Lower lobe of right lung (tissue), 2 donors: ENCODE measurements at regions not wholly inside any gene's neighbourhood (a gene's known extent, or its start where the extent isn't known, plus 50 kb on each side); places are given as distances from the start of the nearest gene placed in this dataset.

ENCODE experiments used
- ATAC-seq, 2 donors: fragments of 200-7000 bp; cut with Tn5 transposase; one replicate each; pipeline ENCODE4 v1.9.1; 2020 to 2022; ENCODE audit warnings: mild to moderate bottlenecking in 2 of 2, moderate library complexity in 2 of 2
- DNase-seq: peaks from one replicate; pipeline ENCODE4 v3.0.0-alpha.2; 2020
- H3K27ac ChIP-seq: fragments of 200-600 bp; one replicate; pipeline ENCODE4 v1.8.0; 2022
- H3K27me3 ChIP-seq: fragments of 200-600 bp; one replicate; pipeline ENCODE4 v1.8.0; 2022; ENCODE audit warnings: low read depth
- H3K36me3 ChIP-seq: fragments of 200-600 bp; one replicate; pipeline ENCODE4 v1.8.0; 2022; ENCODE audit warnings: mild to moderate bottlenecking
- H3K4me1 ChIP-seq: fragments of 200-600 bp; one replicate; pipeline ENCODE4 v1.8.0; 2022
- H3K4me3 ChIP-seq: fragments of 200-600 bp; one replicate; pipeline ENCODE4 v1.8.0; 2022; ENCODE audit warnings: mild to moderate bottlenecking
- H3K9me3 ChIP-seq: fragments of 200-600 bp; one replicate; pipeline ENCODE4 v1.8.0; 2022
- intact Hi-C: fragments of 100-400 bp; cut with DNase I; formaldehyde crosslinking; loops from one replicate; pipeline ENCODE4 v1.11.0; 2022
- TF ChIP-seq, protein P1 (sequence below): fragments of 200-600 bp; IDR thresholded peaks from one replicate; pipeline ENCODE4 v1.8.0; 2022; ENCODE audit warnings: antibody characterized with exemption, mild to moderate bottlenecking
- donor health status: DM: no; HTN: yes; CAD: no; lungs with severe emphysema.

DNA sequence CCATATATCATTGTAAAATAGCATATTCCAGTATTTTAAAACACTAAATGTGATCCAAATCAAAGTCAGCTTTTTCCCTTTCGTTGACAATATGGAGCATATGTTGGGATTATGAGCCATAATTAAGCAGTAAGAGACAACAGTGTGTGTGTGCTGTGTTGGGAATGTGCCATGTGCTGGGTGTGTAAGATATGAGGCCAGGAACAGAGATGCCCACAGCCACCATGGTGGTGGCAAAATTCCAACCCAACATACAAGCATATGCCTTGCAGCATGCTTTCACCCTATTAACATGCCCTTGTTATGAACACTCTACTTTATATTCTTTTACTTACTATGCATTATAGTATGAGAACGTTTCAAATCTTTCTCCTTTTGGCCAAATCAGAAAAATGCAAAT lies 1560.4 kb upstream of the TENM3 start:
- no peaks in the 10 kb centered on the region for H3K36me3 ChIP-seq
- no peaks in the 10 kb centered on the region for H3K9me3 ChIP-seq
- H3K27me3 ChIP-seq = no peaks in the 10 kb centered on the region
- ATAC-seq (no peak), DNase-seq (no peak)
- TF ChIP-seq, protein P1, sequence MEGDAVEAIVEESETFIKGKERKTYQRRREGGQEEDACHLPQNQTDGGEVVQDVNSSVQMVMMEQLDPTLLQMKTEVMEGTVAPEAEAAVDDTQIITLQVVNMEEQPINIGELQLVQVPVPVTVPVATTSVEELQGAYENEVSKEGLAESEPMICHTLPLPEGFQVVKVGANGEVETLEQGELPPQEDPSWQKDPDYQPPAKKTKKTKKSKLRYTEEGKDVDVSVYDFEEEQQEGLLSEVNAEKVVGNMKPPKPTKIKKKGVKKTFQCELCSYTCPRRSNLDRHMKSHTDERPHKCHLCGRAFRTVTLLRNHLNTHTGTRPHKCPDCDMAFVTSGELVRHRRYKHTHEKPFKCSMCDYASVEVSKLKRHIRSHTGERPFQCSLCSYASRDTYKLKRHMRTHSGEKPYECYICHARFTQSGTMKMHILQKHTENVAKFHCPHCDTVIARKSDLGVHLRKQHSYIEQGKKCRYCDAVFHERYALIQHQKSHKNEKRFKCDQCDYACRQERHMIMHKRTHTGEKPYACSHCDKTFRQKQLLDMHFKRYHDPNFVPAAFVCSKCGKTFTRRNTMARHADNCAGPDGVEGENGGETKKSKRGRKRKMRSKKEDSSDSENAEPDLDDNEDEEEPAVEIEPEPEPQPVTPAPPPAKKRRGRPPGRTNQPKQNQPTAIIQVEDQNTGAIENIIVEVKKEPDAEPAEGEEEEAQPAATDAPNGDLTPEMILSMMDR = no peak
- H3K4me3 ChIP-seq = no peak overlapping the region
- H3K4me1 ChIP-seq = no peaks in the 10 kb centered on the region
- no peak overlapping the region for H3K27ac ChIP-seq
- intact Hi-C loops = no loop called here

DNA sequence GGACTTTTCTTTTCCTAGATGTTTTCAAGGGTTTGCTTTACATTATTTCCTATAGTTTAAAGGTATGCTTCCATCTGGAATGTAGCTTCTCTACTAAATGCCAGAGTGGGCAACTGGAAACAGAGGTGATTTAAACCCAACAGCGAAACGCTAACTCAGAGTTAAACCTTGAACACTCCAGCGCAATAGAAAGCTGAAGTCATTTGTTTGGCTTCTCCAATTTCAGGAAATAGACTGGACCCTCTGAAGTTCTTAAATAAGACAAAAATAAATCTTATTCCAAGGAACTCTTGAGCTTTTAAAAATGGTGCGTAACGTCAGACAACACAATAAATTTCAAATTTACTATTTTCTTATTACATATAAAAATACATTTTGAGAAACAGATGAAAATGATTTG lies 1560.0 kb upstream of the TENM3 start:
- Histone ChIP-seq H3K27ac (no peak overlapping the region), H3K36me3 (no peaks in the 10 kb centered on the region), H3K9me3 (no peaks in the 10 kb centered on the region), H3K4me3 (no peak overlapping the region), H3K4me1 (no peaks in the 10 kb centered on the region), H3K27me3 (no peaks in the 10 kb centered on the region)
- ATAC-seq = no peak
- TF ChIP-seq, protein P1 = no peak
- no peak for DNase-seq
- intact Hi-C loops = no loop called here

DNA sequence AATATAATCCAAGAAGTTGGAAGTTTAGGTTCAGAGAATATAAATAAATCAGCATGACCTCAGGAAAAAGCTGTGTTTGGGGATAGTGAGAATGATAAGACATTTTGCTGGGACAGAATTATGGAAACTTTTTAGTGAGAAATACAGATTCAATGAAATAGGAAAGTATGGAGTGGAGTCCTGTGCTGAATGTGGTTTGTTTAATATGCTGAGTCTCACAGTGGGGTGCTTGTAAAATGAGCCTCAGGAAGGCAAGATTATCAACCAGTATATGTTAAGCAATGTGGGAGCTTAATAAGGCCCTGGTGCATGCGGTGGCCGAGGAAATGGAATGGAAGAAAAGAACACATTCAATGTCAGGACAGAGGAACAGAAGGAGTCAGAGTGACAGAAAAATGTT lies 1554.7 kb upstream of the TENM3 start:
- intact Hi-C loops = no loop called here
- no peak for ATAC-seq
- TF ChIP-seq, protein P1 = no peak
- no peaks in the 10 kb centered on the region for H3K27me3 ChIP-seq
- H3K4me1 ChIP-seq = no peaks in the 10 kb centered on the region
- H3K4me3 ChIP-seq = no peak overlapping the region
- no peaks in the 10 kb centered on the region for H3K36me3 ChIP-seq
- H3K9me3 ChIP-seq = no peaks in the 10 kb centered on the region
- no peak overlapping the region for H3K27ac ChIP-seq
- DNase-seq = no peak

DNA sequence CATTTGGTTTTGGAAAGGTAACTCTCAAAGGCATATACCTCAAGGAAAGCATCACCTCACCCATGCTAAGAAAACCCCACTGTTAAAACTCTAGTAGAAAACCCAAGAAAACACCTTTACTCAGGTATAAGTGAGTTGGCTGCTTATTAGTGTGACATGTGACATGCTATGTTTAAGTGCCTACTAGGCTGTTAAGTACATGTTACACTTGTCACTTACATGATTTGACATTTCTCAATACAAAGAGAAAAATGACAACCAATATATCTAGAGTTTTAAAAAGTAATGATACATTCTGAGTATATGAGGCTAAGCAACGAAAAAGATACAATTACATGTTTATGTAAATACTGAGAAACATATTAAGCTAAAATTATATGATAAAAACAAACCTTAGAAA lies 1548.3 kb upstream of the TENM3 start:
- no peaks in the 10 kb centered on the region for H3K36me3 ChIP-seq
- intact Hi-C loops = no loop called here
- ATAC-seq = no peak
- no peak for DNase-seq
- H3K4me3 ChIP-seq = no peak overlapping the region
- no peaks in the 10 kb centered on the region for H3K27me3 ChIP-seq
- TF ChIP-seq, protein P1 = no peak
- no peaks in the 10 kb centered on the region for H3K4me1 ChIP-seq
- no peaks in the 10 kb centered on the region for H3K9me3 ChIP-seq
- no peak overlapping the region for H3K27ac ChIP-seq

DNA sequence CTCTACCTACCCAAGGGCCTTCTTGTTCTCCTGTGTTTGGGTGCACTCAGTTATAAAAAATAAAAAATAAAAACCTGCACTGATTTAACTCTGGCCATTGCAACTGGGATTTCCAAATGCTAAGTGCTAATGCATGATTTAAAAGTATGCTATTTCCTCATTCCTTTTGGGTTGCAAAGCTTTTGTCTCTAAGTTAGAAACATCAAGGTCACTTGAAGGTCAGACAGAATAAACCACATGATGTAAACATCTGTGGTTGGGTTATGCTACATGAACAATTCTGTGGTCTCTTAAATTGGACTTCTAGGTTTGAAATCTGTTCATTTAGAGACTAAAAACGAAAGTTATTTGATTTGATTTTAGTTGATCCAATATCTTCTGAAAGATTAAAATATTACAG lies 1547.4 kb upstream of the TENM3 start:
- no peaks in the 10 kb centered on the region for H3K36me3 ChIP-seq
- H3K27me3 ChIP-seq = no peaks in the 10 kb centered on the region
- ATAC-seq (no peak), DNase-seq (no peak)
- H3K9me3 ChIP-seq = no peaks in the 10 kb centered on the region
- H3K27ac ChIP-seq = no peak overlapping the region
- no peak overlapping the region for H3K4me3 ChIP-seq
- TF ChIP-seq, protein P1 = no peak
- intact Hi-C loops = no loop called here
- H3K4me1 ChIP-seq = no peaks in the 10 kb centered on the region

DNA sequence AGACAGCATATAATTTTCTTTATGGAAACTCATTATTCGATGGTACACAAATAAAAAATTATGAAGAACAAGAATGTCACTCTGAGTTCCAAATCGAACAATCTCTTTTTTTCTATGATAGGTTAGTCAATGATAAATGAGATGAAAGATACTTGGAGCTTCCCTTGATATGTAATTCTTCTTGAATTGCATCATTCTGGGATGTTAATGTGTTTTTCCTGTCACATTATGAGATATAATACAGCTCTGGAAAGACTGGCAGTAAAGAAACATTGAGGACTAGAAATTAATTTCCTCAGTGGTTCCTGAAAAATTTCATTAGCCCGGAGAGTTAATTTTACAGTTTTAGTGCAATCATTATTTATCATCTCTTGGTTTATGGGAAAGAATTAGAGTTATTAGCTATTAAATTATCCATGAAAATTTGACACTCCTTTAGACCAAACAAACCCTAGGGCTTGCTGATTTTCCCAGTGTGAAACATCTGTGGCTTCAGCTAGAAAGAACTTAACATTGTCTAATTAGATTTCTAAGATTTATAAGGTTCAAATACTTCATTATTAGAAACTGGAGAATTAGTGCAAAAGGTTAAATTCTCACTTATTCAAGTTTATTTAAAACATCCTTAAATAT lies 1546.6 kb upstream of the TENM3 start:
- DNase-seq (no peak), ATAC-seq (no peak)
- Histone ChIP-seq H3K4me1 (no peaks in the 10 kb centered on the region), H3K36me3 (no peaks in the 10 kb centered on the region), H3K27me3 (no peaks in the 10 kb centered on the region), H3K4me3 (no peak overlapping the region), H3K27ac (no peak overlapping the region), H3K9me3 (no peaks in the 10 kb centered on the region)
- intact Hi-C loops = no loop called here
- TF ChIP-seq, protein P1 = no peak
